Neural progenitor cell (in vitro differentiated cells): ENCODE measurements at regions not wholly inside any gene's neighbourhood (a gene's known extent, or its start where the extent isn't known, plus 50 kb on each side); places are given as distances from the start of the nearest gene placed in this dataset.

Source experiments
- DNase-seq: peaks from one replicate; pipeline ENCODE4 v3.0.0-alpha.2; 2016; ENCODE audit warnings: low spot score
- H2AFZ ChIP-seq: fragments of 200-600 bp; sonication (generic); replicated peaks from 2 replicates; pipeline ENCODE4 v1.6.1; 2016; ENCODE audit warnings: antibody characterized with exemption
- H3F3A ChIP-seq: fragments of 200-600 bp; sonication (generic); 2 replicates; pipeline ENCODE4 v1.6.1; 2016; ENCODE audit warnings: antibody characterized with exemption, low read depth
- H3K27ac ChIP-seq: fragments of 200-600 bp; sonication (generic); 2 replicates; pipeline ENCODE4 v1.5.1; 2016; ENCODE audit warnings: mild to moderate bottlenecking
- H3K27me3 ChIP-seq: fragments of 200-600 bp; sonication (generic); 2 replicates; pipeline ENCODE4 v1.6.1; 2016; ENCODE audit warnings: mild to moderate bottlenecking, moderate library complexity
- H3K36me3 ChIP-seq: fragments of 200-600 bp; sonication (generic); 2 replicates; pipeline ENCODE4 v1.5.1; 2016
- H3K4me1 ChIP-seq: fragments of 200-600 bp; sonication (generic); 2 replicates; pipeline ENCODE4 v1.6.1; 2016; ENCODE audit warnings: mixed run types
- H3K4me2 ChIP-seq: fragments of 200-600 bp; sonication (generic); 2 replicates; pipeline ENCODE4 v1.6.1; 2016
- H3K4me3 ChIP-seq: fragments of 200-600 bp; sonication (generic); 2 replicates; pipeline ENCODE4 v1.5.1; 2016
- H3K79me2 ChIP-seq: fragments of 200-600 bp; sonication (generic); 2 replicates; pipeline ENCODE4 v1.6.1; 2016; ENCODE audit warnings: low read depth
- H3K9ac ChIP-seq: fragments of 200-600 bp; sonication (generic); 2 replicates; pipeline ENCODE4 v1.6.1; 2016
- H3K9me3 ChIP-seq: fragments of 200-600 bp; sonication (generic); 2 replicates; pipeline ENCODE4 v1.5.1; 2016; ENCODE audit warnings: low read depth
- H4K20me1 ChIP-seq: fragments of 200-600 bp; sonication (generic); 2 replicates; pipeline ENCODE4 v1.6.1; 2016; ENCODE audit warnings: low read depth
- H3K27ac Mint-ChIP-seq: 3 replicates; pipeline ENCODE4 v1.8.0; 2021; ENCODE audit warnings: mixed read lengths
- H3K27me3 Mint-ChIP-seq: 2 replicates; pipeline ENCODE4 v1.8.0; 2022; ENCODE audit warnings: low read depth, mild to moderate bottlenecking, inconsistent platforms, moderate library complexity, mixed read lengths; ENCODE audit not compliant: insufficient read depth
- H3K36me3 Mint-ChIP-seq: 3 replicates; pipeline ENCODE4 v1.8.0; 2021; ENCODE audit warnings: mixed read lengths
- H3K4me1 Mint-ChIP-seq: 3 replicates; pipeline ENCODE4 v1.8.0; 2021; ENCODE audit warnings: mixed read lengths
- H3K4me3 Mint-ChIP-seq: 3 replicates; pipeline ENCODE4 v1.8.0; 2021; ENCODE audit warnings: mild to moderate bottlenecking, moderate library complexity, mixed read lengths
- H3K9me3 Mint-ChIP-seq: 3 replicates; pipeline ENCODE4 v1.8.0; 2020; ENCODE audit warnings: mixed read lengths
- EZH2 ChIP-seq: fragments of 200-600 bp; sonication (generic); IDR thresholded peaks from 2 replicates; pipeline ENCODE4 v1.6.1; 2017; ENCODE audit warnings: antibody characterized with exemption, mild to moderate bottlenecking, moderate library complexity
- EZH2phosphoT487 ChIP-seq: fragments of 200-600 bp; sonication (generic); IDR thresholded peaks from 2 replicates; pipeline ENCODE4 v1.6.1; 2017; ENCODE audit warnings: antibody characterized with exemption
- TF ChIP-seq, protein P1 (sequence below): fragments of 200-600 bp; sonication (generic); IDR thresholded peaks from 2 replicates; pipeline ENCODE4 v1.5.1; 2017; ENCODE audit warnings: antibody characterized with exemption, mild to moderate bottlenecking

DNA sequence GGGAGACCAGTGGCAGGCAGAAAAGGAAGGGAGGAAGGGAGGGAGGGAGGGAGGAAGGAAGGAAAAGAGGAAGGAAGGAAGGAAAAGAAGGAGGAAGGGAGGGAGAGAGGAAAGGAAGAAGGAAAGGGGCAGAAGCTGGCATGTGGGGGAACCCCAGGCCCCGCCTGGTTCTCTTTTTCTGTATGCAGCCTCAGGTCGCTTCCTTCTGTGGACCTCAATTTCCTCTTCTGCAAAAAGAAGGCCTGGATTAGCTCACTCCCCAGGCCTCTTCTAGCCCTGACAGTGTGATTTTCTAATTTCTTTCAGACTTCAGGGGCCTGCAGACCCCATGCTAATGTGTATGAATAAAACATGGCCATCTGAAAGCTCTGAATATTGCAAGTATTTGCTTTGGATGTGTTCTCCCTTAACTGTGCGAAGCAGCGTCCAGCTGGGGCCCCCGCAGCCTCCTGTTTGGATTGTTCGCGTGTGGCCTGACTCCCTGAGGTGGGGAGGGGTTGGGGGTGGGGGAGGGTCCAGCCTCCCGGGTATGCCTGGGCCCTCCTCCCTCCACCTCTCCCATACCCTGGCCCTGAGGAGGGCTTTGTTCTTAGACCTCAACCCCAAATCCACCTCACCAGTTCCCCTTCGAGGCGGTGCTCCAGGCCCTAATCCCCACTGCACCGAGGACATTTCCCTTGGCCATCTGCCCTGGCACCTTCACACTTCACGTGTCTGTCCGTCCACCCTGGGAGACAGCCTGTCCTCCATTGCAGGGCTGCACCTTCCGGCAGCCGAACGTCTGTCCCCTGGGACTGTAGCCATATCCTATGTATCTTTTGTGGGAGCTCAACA lies 199.9 kb upstream of the ATP6AP2 start:
- Histone ChIP-seq H2AFZ (peak overlapping the region; percentile 68), H3K27ac (no peak overlapping the region), H3K4me2 (peak overlapping the region; percentile 38), H3K9me3 (no peaks in the 10 kb centered on the region), H3K27me3 (no peaks in the 10 kb centered on the region), H3K4me1 (peaks cover 20% of the 10 kb centered on the region), H3K9ac (no peak overlapping the region), H3K4me3 (no peak overlapping the region), H3K79me2 (no peaks in the 10 kb centered on the region), H4K20me1 (no peaks in the 10 kb centered on the region), H3K36me3 (no peaks in the 10 kb centered on the region), H3F3A (peaks cover 18% of the 10 kb centered on the region)
- Mint-ChIP-seq H3K27me3 (peaks cover 10% of the 10 kb centered on the region), H3K4me1 (peaks cover 12% of the 10 kb centered on the region), H3K9me3 (peaks cover 18% of the 10 kb centered on the region), H3K27ac (no peak overlapping the region), H3K36me3 (no peaks in the 10 kb centered on the region), H3K4me3 (no peak overlapping the region)
- TF ChIP-seq EZH2, result no peak
- TF ChIP-seq EZH2phosphoT487, result no peak
- TF ChIP-seq, protein P1, sequence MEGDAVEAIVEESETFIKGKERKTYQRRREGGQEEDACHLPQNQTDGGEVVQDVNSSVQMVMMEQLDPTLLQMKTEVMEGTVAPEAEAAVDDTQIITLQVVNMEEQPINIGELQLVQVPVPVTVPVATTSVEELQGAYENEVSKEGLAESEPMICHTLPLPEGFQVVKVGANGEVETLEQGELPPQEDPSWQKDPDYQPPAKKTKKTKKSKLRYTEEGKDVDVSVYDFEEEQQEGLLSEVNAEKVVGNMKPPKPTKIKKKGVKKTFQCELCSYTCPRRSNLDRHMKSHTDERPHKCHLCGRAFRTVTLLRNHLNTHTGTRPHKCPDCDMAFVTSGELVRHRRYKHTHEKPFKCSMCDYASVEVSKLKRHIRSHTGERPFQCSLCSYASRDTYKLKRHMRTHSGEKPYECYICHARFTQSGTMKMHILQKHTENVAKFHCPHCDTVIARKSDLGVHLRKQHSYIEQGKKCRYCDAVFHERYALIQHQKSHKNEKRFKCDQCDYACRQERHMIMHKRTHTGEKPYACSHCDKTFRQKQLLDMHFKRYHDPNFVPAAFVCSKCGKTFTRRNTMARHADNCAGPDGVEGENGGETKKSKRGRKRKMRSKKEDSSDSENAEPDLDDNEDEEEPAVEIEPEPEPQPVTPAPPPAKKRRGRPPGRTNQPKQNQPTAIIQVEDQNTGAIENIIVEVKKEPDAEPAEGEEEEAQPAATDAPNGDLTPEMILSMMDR, result no peak
- DNase-seq, result peak; percentile 23

DNA sequence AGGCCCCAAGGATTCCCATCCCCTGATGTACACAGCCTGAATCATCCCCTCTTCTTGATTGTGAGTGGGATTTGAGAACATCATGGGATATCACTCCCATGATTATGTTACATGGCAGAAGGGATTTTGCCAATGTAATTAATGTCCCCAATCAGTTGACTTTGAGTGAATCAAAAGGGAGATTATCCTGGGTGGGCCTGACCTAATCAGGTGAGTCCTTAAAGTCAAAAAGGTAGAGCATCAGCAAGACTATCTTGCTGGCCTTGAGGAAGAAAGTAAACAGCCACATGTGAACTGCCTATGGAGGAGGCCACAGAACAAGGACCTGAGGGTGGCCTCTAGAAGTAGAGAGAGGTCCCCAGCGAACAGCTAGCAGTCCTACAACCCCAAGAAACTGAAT lies 203.1 kb upstream of the ATP6AP2 start:
- no peaks in the 10 kb centered on the region for H3K27me3 ChIP-seq
- H3F3A ChIP-seq, result peaks cover 18% of the 10 kb centered on the region
- no peaks in the 10 kb centered on the region for H3K9me3 ChIP-seq
- H3K36me3 ChIP-seq, result no peaks in the 10 kb centered on the region
- H3K4me2 ChIP-seq, result no peak overlapping the region
- no peaks in the 10 kb centered on the region for H3K36me3 Mint-ChIP-seq
- H3K9ac ChIP-seq, result no peak overlapping the region
- peaks cover 20% of the 10 kb centered on the region for H3K4me1 ChIP-seq
- peaks cover 18% of the 10 kb centered on the region for H3K9me3 Mint-ChIP-seq
- no peak overlapping the region for H3K4me3 ChIP-seq
- H3K79me2 ChIP-seq, result no peaks in the 10 kb centered on the region
- TF ChIP-seq, protein P1, result no peak
- TF ChIP-seq EZH2phosphoT487, result no peak
- TF ChIP-seq EZH2, result no peak
- H3K4me1 Mint-ChIP-seq, result peaks cover 12% of the 10 kb centered on the region
- no peaks in the 10 kb centered on the region for H4K20me1 ChIP-seq
- no peak overlapping the region for H2AFZ ChIP-seq
- H3K27me3 Mint-ChIP-seq, result peaks cover 10% of the 10 kb centered on the region
- no peak overlapping the region for H3K4me3 Mint-ChIP-seq
- no peak overlapping the region for H3K27ac ChIP-seq
- no peak for DNase-seq
- no peak overlapping the region for H3K27ac Mint-ChIP-seq

DNA sequence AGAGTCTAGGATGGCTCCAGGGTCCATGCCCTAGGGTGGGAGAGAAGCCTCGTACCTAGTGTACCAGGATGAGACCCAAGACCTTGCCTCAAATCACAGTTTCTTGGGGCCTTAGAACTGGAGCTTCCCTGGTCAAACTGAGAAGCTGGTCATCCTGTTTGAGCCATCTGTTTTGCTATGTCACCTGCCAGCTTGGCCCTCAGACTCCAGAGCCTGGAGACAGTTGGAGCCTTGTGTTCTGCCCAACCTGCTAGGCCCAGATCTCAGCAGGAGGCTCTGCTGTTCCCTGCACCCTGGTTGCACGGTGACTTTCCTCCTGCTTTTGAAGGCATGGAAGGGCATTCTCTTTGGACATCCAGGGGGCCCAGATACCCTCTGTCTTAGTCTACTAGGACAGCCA lies 206.3 kb upstream of the ATP6AP2 start:
- Mint-ChIP-seq H3K4me1 (peaks cover 3% of the 10 kb centered on the region), H3K27me3 (peaks cover 12% of the 10 kb centered on the region), H3K9me3 (peaks cover 16% of the 10 kb centered on the region), H3K27ac (no peak overlapping the region), H3K36me3 (no peaks in the 10 kb centered on the region), H3K4me3 (no peak overlapping the region)
- Histone ChIP-seq H3K4me2 (no peak overlapping the region), H3K36me3 (no peaks in the 10 kb centered on the region), H3F3A (peaks cover under 1% of the 10 kb centered on the region), H3K79me2 (no peaks in the 10 kb centered on the region), H2AFZ (no peak overlapping the region), H3K4me1 (no peaks in the 10 kb centered on the region), H3K9ac (no peak overlapping the region), H4K20me1 (no peaks in the 10 kb centered on the region), H3K4me3 (no peak overlapping the region), H3K9me3 (no peaks in the 10 kb centered on the region), H3K27me3 (no peaks in the 10 kb centered on the region), H3K27ac (no peak overlapping the region)
- DNase-seq, result no peak
- TF ChIP-seq, protein P1, result no peak
- TF ChIP-seq EZH2 (no peak), EZH2phosphoT487 (no peak)
